K562 (cell line): ENCODE measurements at regions not wholly inside any gene's neighbourhood (a gene's known extent, or its start where the extent isn't known, plus 50 kb on each side); places are given as distances from the start of the nearest gene placed in this dataset.

Source experiments
- ATAC-seq: fragments of 200-7000 bp; cut with Tn5 transposase; 3 replicates; pipeline ENCODE4 v1.9.1; 2020; ENCODE audit warnings: moderate library complexity
- BruUV-seq: library from RNA; stranded (reverse); fragments of 400-500 nt; replicated peaks from 2 replicates; lab custom pipeline; 2021; lab: Mats Ljungman, UMichigan
- CTCF ChIA-PET: fragments of 300-600 bp; formaldehyde crosslinking; extraction: SDS; loops from one replicate; lab custom pipeline; 2021; ENCODE audit warnings: low intra/inter-chr PET ratio; lab: Yijun Ruan, JAX
- POLR2A ChIA-PET: fragments of 300-600, 350-650 bp; sonication (Branson Sonifier 250); formaldehyde crosslinking; extraction: SDS; loops from one replicate; lab custom pipeline; 2021; ENCODE audit warnings: antibody characterized with exemption, inconsistent platforms; lab: Yijun Ruan, JAX
- DNase-seq, 4 experiments: peaks; one replicate each; pipeline versions ENCODE4 v3.0.0 to v3.0.0-alpha.2; 2011 to 2018; ENCODE audit warnings: low spot score in 3 of 4, mixed read lengths in 3 of 4; ENCODE audit errors: extremely low read depth in 1 of 4
- FAIRE-seq: peaks from 2 replicates; lab custom pipeline; 2011; peaks lifted over from hg19 to GRCh38; lab: Jason Lieb, UNC
- H2AFZ ChIP-seq: 2 replicates; pipeline ENCODE4 v1.6.0; 2011; ENCODE audit warnings: low read depth, low read length, control low read depth, inconsistent platforms
- H3K27ac ChIP-seq: fragments of 200-600 bp; 3 replicates; pipeline ENCODE4 v1.8.0; 2011; ENCODE audit warnings: low read depth, mild to moderate bottlenecking, control low read depth, inconsistent platforms, low read length, moderate library complexity, mixed read lengths; ENCODE audit errors: extremely low read depth
- H3K27me3 ChIP-seq, 2 experiments: fragments of 300-600 bp in 1 of 2; 2 replicates in 1 of 2; 3 replicates in 1 of 2; pipeline versions ENCODE4 v1.6.0 to v1.8.0; 2011; ENCODE audit warnings: inconsistent platforms in 2 of 2, low read length in 2 of 2, mild to moderate bottlenecking in 1 of 2, mixed read lengths in 1 of 2, moderate library complexity in 1 of 2; ENCODE audit not compliant: control insufficient read depth in 2 of 2, insufficient read depth in 2 of 2
- H3K36me3 ChIP-seq: fragments of 300-600 bp; 3 replicates; pipeline ENCODE4 v1.8.0; 2011; ENCODE audit warnings: mild to moderate bottlenecking, low read length, inconsistent platforms; ENCODE audit not compliant: control insufficient read depth, insufficient read depth
- H3K4me1 ChIP-seq, 2 experiments: fragments of 200-600 bp in 1 of 2; replicated peaks in 1 of 2; 2 replicates in 1 of 2; 3 replicates in 1 of 2; pipeline versions ENCODE4 v1.5.1 to v1.8.0; 2011; ENCODE audit warnings: inconsistent platforms in 2 of 2, low read length in 2 of 2, mild to moderate bottlenecking in 1 of 2, mixed read lengths in 1 of 2, moderate library complexity in 1 of 2; ENCODE audit not compliant: control insufficient read depth in 2 of 2, insufficient read depth in 2 of 2
- H3K4me2 ChIP-seq: 2 replicates; pipeline ENCODE4 v1.6.1; 2011; ENCODE audit warnings: low read length, control low read depth, inconsistent platforms, mixed read lengths; ENCODE audit not compliant: insufficient read depth
- H3K4me3 ChIP-seq: fragments of 200-600 bp; sonication (generic), shearing (Covaris generic); 2 replicates; pipeline ENCODE4 v1.5.1; 2016; ENCODE audit warnings: control low read depth, inconsistent platforms
- H3K79me2 ChIP-seq: fragments of 200-600 bp; 3 replicates; pipeline ENCODE4 v1.8.0; 2011; ENCODE audit warnings: low read length, inconsistent platforms; ENCODE audit not compliant: control insufficient read depth, insufficient read depth
- H3K9ac ChIP-seq, 2 experiments: 2 replicates each; pipeline versions ENCODE4 v1.6.0 to v1.6.1; 2011; ENCODE audit warnings: low read depth in 2 of 2, low read length in 2 of 2, control low read depth in 1 of 2, inconsistent platforms in 1 of 2, mild to moderate bottlenecking in 1 of 2, mixed read lengths in 1 of 2; ENCODE audit not compliant: insufficient read depth in 1 of 2
- H3K9me1 ChIP-seq: one replicate; pipeline ENCODE4 v1.6.0; 2011; ENCODE audit warnings: inconsistent platforms, mild to moderate bottlenecking, low read length, moderate library complexity; ENCODE audit not compliant: control insufficient read depth, insufficient read depth
- H3K9me3 ChIP-seq: replicated peaks from 2 replicates; pipeline ENCODE4 v1.5.1; 2011; ENCODE audit warnings: low read depth, low read length, inconsistent platforms; ENCODE audit not compliant: control insufficient read depth, insufficient read depth
- H4K20me1 ChIP-seq: replicated peaks from 2 replicates; pipeline ENCODE4 v1.6.1; 2011; ENCODE audit warnings: low read length, inconsistent platforms, mixed read lengths; ENCODE audit not compliant: control insufficient read depth, insufficient read depth
- USF1 ChIP-seq: sonication (generic); formaldehyde crosslinking; IDR thresholded peaks from 2 replicates; pipeline ENCODE4 v1.9.0; 2022; ENCODE audit warnings: mild to moderate bottlenecking, missing genetic modification reagents
- ZNF146 ChIP-seq: IDR thresholded peaks from one replicate; pipeline ENCODE4 v1.6.1; 2018; ENCODE audit warnings: missing compliant biosample characterization; ENCODE audit not compliant: unreplicated experiment
- ZNF311 ChIP-seq: fragments of 250-450 bp; sonication (Bioruptor Pico); IDR thresholded peaks from 2 replicates; pipeline ENCODE4 v1.4.0; 2020; ENCODE audit warnings: mild to moderate bottlenecking, moderate library complexity
- WGBS: fragments of 100-300 bp; shearing (Covaris generic); methylation state at CpG from one replicate; pipeline ENCODE4 v1.1.6; 2016; ENCODE audit warnings: low coverage, mixed read lengths; ENCODE audit not compliant: insufficient coverage; ENCODE audit errors: missing lambda C conversion rate; 5-methylcytosine and 5-hydroxymethylcytosine counted together
- in situ Hi-C: fragments of 300-500 bp; cut with MboI; formaldehyde crosslinking; loops from 4 replicates; pipeline ENCODE4 v1.15.0; 2018; ENCODE audit warnings: inconsistent platforms, mixed read lengths
- intact Hi-C: fragments of 100-400 bp; cut with micrococcal nuclease; formaldehyde crosslinking; loops from 2 replicates; pipeline ENCODE4 v1.14.2; 2022

- Histone ChIP-seq H3K9ac (no peak overlapping the region; a peak in 1 of 4 replicates), H3K9me1 (no peaks in the 10 kb centered on the region), H3K4me1 (peaks cover 7 to 37% of the 10 kb centered on the region in 2 experiments; a peak in 4 of 5 replicates), H3K9me3 (no peaks in the 10 kb centered on the region; the same call in 1 of the 2 replicates), H3K4me2 (no peak overlapping the region), H3K27ac (no peak overlapping the region), H3K4me3 (no peak overlapping the region), H3K27me3 (peaks cover 41 to 80% of the 10 kb centered on the region in 2 experiments), H3K79me2 (no peaks in the 10 kb centered on the region), H3K36me3 (no peaks in the 10 kb centered on the region), H4K20me1 (no peaks in the 10 kb centered on the region; the same call in 1 of the 2 replicates), H2AFZ (no peak overlapping the region)
- TF ChIP-seq ZNF311 (CRISPR knock-in tag) (no peak), ZNF146 (CRISPR knock-in tag) (no peak), USF1 (0 out of 2 replicates have a peak, but pooled peaks have one; percentile 13)
- DNase-seq (no peak), ATAC-seq (no peak), FAIRE-seq (no peak)
- 43% methylated on average over 55 of the region's 55 CpGs for WGBS
- in situ Hi-C loops = no loop called here
- ChIA-PET POLR2A (interaction anchor here (0.6 kb wide), 1 partner anchor 22 kb away, joined by 4 read pairs; no protein-coding TSS in a partner anchor), CTCF (no interaction called here)
- intact Hi-C loops = no loop called here
- BruUV-seq = no TSS peak
These were observed 128.1 kb downstream of the SIK1 start for GRCh38 chr21:43298546-43299440.
